ENCODE measurements at regions not wholly inside any gene's neighbourhood (a gene's known extent, or its start where the extent isn't known, plus 50 kb on each side); places are given as distances from the start of the nearest gene placed in this dataset.

DNA sequence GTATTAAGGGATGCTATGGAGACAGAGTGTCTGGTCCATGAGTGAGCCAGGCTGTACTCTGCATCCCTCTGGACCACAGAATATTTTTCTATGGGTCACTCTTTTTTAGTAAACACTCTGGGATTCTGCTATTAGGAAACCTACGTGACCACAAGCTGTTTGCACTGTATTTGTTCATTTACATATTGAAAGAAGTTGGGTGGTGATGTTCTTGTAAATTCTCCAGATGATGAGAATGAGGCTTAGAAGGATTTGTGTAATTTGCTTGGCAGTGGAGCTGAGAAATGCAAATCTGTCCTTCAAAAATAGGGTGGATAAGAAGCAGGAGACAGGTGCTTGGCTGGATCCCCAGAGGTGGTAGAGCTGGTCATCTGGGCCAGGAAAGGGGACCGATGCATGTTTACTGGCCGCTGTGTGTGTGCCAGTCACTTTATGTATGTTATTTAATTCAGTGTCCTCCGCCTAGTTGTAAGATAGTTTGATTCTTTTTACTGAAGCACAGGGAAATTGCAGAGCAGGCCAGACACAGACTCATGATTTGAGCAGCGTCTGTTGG lies 63.7 kb upstream of the HEPHL1 start:
- TF ChIP-seq, protein P1, sequence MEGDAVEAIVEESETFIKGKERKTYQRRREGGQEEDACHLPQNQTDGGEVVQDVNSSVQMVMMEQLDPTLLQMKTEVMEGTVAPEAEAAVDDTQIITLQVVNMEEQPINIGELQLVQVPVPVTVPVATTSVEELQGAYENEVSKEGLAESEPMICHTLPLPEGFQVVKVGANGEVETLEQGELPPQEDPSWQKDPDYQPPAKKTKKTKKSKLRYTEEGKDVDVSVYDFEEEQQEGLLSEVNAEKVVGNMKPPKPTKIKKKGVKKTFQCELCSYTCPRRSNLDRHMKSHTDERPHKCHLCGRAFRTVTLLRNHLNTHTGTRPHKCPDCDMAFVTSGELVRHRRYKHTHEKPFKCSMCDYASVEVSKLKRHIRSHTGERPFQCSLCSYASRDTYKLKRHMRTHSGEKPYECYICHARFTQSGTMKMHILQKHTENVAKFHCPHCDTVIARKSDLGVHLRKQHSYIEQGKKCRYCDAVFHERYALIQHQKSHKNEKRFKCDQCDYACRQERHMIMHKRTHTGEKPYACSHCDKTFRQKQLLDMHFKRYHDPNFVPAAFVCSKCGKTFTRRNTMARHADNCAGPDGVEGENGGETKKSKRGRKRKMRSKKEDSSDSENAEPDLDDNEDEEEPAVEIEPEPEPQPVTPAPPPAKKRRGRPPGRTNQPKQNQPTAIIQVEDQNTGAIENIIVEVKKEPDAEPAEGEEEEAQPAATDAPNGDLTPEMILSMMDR (IDR thresholded peaks at IDR 0.05) = no peak
- TF ChIP-seq EP300 (IDR thresholded peaks at IDR 0.05) (no peak), POLR2A (IDR thresholded peaks at IDR 0.05) (no peak)
